ENCODE measurements at regions not wholly inside any gene's neighbourhood (a gene's known extent, or its start where the extent isn't known, plus 50 kb on each side); places are given as distances from the start of the nearest gene placed in this dataset.

DNA sequence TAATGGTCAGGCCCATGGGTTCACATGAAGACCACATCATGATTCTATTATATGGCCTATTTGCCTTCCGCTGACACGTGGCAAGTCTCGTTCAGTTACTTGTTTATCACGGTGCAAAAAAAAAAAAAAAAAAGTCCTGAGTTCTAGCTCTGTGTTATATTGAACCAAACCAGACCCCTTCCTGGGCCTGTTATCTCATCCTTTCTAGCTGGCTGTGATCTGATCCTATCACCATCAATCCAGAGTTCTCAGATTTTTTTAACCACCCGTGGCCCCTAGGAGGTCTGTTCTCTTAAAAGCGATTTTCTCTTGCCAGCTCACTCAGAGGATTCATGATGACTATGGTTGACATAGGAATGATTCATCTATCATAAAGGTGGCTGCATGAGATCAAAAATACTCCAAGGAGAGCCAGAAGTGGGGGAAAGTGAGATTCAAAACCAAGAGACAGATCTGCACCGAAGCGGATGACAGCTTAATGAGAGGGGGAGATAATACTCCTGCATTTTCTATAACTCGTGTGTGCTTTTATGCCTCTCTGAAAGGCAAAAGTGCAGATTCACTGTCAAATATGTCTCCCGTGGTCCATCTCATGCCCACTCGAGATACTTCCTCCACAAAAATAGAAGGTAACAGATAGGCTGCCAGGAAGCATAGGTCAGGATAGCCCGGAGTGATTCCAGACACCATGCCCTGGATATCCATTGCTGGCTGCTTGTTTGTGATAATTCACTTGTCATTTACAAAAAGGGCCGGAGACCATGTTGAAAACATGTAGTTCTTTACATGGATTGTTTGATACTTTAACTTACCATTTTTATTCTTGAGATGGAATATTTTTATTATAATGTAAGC lies 505.7 kb upstream of the KLHL29 start:
- Histone ChIP-seq H3K9ac (ENCODE audit: low read depth, low read length) (no peak overlapping the region), H4K20me1 (ENCODE audit: insufficient read depth, low read length) (no peaks in the 10 kb centered on the region), H2AK5ac (ENCODE audit: low read depth, low read length) (no peak overlapping the region), H3K27ac (ENCODE audit: insufficient read depth, low read length) (no peak overlapping the region), H3K36me3 (ENCODE audit: control insufficient read depth, insufficient read depth, low read length) (no peaks in the 10 kb centered on the region), H3K56ac (ENCODE audit: extremely low read depth, insufficient read depth, low read length) (no peak overlapping the region), H3K18ac (ENCODE audit: low read depth, low read length) (no peak overlapping the region), H3K4me3 (ENCODE audit: insufficient read depth, low read depth, low read length) (no peak overlapping the region), H2BK5ac (ENCODE audit: low read depth, low read length, poor library complexity, severe bottlenecking) (no peak overlapping the region), H4K91ac (ENCODE audit: insufficient read depth, low read depth, low read length) (no peak overlapping the region), H3K79me1 (ENCODE audit: low read depth in 1 of 2, low read length in 2 of 2) (no peaks in the 10 kb centered on the region), H3K4ac (ENCODE audit: low read depth, low read length) (no peak overlapping the region), H3K4me1 (ENCODE audit: control insufficient read depth, insufficient read depth, low read length) (no peaks in the 10 kb centered on the region), H3K23ac (ENCODE audit: low read depth, low read length) (no peak overlapping the region), H4K5ac (ENCODE audit: low read depth, low read length) (no peak overlapping the region), H2BK20ac (ENCODE audit: low read depth, low read length) (no peak overlapping the region), H2BK120ac (ENCODE audit: low read depth, low read length) (no peak overlapping the region), H2AK9ac (replicated peaks; ENCODE audit: low read depth, low read length, poor library complexity) (no peak overlapping the region), H2AFZ (replicated peaks; ENCODE audit: low read length, poor library complexity) (no peak overlapping the region), H3K4me2 (ENCODE audit: low read depth, low read length) (no peak overlapping the region), H3K27me3 (ENCODE audit: control insufficient read depth, insufficient read depth, low read length) (no peaks in the 10 kb centered on the region), H3K9me1 (ENCODE audit: insufficient read depth, low read length) (no peaks in the 10 kb centered on the region), H3K9me3 (ENCODE audit: control insufficient read depth, insufficient read depth, low read length) (peaks cover 5% of the 10 kb centered on the region), H2BK15ac (ENCODE audit: low read depth, low read length) (no peak overlapping the region), H4K8ac (ENCODE audit: low read depth in 2 of 2, low read length in 2 of 2) (no peak overlapping the region), H3K14ac (replicated peaks; ENCODE audit: low read depth, low read length) (no peak overlapping the region)
- TF ChIP-seq RFX5 (IDR thresholded peaks at IDR 0.05; ENCODE audit: low read depth, low read length) (no peak), CEBPB (IDR thresholded peaks at IDR 0.05; ENCODE audit: low read depth, low read length) (no peak)
- intact Hi-C loops (cut with micrococcal nuclease) (no loop called here), dilution Hi-C loops (cut with HindIII; ENCODE audit: low sequenced_read_pairs, unreplicated experiment) (no loop called here), in situ Hi-C loops (cut with MboI; ENCODE audit: low sequenced_read_pairs) (no loop called here)
- DNase-seq (no peak), ATAC-seq (ENCODE audit: low read depth) (no peak)
- 74% methylated on average over 3 of the region's 13 CpGs; no CpG with 5 or more reads in 1 of the 2 experiments for WGBS, 2 experiments (ENCODE audit: extremely low coverage in 2 of 2, insufficient read length in 1 of 2)
- ChIA-PET POLR2A (ENCODE audit: unreplicated experiment) (no interaction called here), CTCF (no interaction called here)
- BruUV-seq (replicated peaks): no TSS peak

Data from IMR-90 (cell line).